Superior temporal gyrus (tissue), 1 donor: ENCODE measurements at regions not wholly inside any gene's neighbourhood (a gene's known extent, or its start where the extent isn't known, plus 50 kb on each side); places are given as distances from the start of the nearest gene placed in this dataset.
"Not testable (repeated sequence)": the region's sequence is repeated elsewhere in the genome, so short reads cannot be mapped to it uniquely, and the experiment has no call there.

Source experiments
- DNase-seq: peaks from one replicate; pipeline ENCODE4 v3.0.0-alpha.2; 2016; ENCODE audit errors: extremely low spot score

DNA sequence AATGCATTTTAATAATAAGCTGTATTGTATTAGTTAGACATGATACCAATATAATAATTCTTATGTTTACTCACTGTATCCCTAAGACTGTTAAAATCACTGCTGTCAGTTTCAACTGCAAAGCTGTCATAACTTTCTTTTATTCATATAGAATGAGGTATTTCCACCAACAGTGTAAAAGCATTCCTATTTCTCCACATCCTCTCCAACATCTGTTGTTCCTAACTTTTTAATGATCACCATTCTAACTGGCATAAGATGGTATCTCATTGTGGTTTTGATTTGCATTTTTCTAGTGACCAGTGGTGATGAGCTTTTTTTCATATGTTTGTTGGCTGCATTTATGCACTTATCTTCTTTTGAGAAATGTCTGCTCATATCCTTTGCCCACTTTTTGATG is 177.6 kb upstream of the MME start:
- not testable (repeated sequence) for DNase-seq

DNA sequence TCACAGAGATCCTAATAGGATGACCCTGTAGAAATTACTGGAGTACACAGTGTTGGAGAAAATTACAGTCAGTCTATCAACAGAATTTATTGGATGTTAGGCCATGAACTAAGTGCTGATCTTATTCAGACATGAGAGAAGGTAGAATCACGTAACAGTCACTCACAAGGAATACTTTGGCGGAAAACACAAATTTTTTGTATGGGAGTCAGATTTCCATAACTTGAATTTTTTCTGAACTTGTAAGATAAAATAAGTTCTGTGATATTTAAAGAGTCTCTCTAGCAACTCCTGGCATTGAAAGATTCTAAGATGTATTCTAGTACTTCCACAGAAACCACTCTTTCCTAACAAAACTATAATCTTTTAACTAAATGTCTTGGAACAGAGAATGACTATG is 178.8 kb upstream of the MME start:
- DNase-seq: no peak

DNA sequence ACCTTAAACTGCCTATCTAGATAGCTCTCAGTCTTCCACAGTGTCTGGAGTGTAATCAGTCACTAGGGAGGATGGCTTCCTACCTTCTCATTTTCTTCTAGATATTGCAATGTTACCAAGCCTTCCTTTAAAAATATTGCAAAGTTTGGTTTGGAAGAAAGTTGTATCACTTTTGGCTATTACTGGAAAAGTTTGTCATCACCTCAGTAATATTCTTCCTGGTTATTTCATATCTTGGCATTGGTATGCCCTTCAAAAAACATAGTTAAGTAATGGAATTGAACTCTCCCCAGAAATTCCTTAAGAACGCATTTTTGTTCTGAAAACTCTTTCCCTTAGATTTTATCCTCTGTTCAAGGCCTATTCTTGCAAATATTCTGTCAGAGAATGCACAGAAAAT is 179.3 kb upstream of the MME start:
- DNase-seq: no peak

DNA sequence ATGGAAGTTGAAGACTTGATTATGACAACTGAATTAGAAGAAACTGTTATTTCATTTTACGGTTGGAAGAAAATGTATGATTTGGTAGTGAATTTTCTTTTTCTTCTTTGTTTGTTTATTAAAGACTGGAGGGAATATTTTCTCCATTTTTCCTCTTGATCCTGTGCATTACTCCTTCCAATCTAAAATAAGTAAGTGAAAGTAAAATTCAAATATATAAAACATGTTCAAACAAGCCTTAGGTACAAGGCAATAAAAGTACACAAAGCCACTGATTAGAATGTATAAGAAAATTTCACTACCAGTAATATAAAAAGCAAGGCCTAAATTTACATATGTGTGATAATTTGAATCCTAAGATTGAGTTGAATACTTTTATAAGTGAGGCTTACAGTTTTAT is 181.2 kb upstream of the MME start:
- no peak for DNase-seq

DNA sequence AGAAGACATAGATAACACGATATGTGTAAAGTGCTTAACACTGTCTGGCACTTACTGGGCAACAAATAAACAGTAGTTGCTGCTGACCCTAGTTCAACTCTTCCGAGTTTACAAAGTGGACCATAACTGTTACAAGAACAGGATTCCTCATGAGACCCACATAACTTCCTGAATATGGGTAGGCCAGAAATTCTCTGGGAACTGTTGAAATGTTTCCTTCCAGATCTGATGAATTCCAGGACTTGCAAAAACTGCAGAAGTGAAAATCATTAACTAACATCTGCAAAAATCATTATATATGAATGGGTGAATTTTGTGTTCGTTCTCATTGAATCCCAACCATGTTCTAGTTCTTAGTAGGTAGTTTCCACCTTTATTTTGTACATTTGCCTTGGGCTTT is 181.7 kb upstream of the MME start:
- DNase-seq: no peak

DNA sequence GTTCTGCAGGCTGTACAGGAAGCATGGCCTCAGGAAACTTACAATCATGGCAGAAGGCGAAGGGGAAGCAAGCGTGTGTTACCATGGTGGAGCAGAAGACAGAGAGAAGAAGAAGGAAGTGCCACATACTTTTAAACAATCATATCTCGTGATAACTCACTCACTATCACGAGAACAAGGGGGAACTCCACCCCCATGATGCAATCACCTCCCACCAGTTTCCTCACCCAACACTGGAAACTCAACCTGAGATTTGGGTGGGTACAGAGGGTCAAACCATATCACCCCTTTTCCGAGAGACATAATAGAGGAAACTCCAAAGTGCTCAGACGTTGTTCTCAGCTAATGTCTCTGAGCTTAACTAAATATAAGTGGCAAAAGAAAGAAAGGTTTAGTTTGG is 186.3 kb upstream of the MME start:
- no peak for DNase-seq

DNA sequence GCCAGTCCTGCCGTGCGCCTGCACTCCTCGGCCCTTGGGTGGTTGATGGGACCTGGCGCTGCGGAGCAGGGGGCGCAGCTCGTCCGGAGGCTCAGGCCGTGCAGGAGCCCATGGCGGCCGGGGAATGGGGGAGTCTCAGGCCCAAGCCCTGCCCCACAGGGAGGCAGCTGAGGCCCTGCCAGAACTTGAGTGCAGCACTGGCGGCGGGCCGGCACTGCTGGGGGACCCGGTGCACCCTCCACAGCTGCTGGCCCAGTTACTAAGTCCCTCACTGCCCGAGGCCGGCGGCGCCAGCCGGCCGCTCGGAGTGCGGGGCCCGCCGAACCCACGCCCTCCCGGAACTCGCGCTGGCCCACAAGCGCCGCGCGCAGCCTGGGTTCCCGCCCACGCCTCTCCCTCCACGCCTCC is 190.9 kb upstream of the MME start:
- no peak for DNase-seq

DNA sequence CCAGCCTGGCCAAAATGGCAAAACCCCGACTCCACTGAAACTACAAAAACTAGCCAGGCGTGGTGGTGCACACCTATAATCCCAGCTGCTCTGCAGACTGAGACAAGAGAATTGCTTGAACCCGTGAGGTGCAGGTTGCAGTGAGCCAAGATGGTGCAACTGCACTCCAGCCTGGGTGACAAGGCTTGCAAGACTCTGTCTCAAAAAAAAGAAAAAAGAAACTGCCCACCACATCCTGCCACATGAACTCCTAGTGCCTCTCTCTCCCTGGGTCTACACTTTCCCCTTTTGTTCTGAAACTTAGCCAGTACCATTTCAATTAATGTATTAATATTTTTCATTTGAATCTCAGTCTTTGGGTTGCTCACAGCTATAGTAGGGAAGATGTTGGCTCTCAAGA is 192.2 kb upstream of the MME start:
- no peak for DNase-seq

DNA sequence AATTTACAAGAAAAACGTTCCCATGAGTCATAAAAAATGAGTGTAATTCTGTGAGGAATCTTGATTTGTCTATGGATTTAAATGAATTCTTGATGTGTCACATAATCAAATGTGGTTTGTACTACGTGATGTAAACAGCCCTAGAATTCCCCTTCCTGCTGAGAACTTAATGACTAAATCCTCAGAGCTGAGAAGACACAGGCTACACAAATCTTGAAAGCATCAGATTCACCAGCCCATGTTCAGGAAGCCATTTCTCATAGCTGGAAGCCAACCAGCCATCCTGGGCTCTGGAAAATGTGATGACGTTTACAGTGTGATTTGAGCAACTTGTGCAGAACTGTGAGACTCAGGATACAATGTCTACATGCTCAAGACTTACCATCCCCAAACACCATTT is 193.7 kb upstream of the MME start:
- no peak for DNase-seq

DNA sequence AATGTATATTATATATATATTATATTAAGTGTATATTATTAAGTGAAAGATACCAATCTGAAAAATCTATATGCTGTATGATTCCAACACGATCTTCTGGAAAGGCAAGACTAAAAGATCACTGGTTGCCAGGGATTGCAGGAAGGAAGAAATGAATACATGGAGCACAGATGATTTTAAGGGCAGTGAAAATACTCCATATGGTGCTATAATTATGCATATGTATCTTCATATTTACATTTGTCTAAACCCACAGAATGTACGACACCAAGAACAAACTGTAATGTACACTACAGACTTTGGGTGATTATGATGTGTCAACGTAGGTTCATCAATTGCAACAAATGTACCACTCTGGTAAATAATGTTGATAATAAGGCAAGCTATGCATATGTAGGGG is 194.7 kb upstream of the MME start:
- DNase-seq: no peak

DNA sequence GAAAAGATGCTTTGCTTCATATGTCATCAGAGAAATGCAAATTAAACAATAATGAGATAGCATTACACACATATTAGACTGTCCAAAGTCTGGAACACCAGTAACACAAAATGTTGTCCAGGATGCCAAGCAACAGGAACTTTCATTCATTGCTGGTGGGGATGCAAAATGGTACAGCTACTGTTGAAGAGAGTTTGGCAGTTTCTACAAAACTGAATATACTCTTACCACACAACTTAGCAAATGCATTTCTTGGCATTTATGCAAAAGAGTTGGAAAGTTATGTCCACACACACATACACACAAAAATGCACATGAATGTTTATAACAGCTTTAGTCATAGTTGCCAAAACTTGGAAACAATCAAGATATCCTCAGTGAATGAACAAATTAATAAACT is 195.2 kb upstream of the MME start:
- DNase-seq: no peak

DNA sequence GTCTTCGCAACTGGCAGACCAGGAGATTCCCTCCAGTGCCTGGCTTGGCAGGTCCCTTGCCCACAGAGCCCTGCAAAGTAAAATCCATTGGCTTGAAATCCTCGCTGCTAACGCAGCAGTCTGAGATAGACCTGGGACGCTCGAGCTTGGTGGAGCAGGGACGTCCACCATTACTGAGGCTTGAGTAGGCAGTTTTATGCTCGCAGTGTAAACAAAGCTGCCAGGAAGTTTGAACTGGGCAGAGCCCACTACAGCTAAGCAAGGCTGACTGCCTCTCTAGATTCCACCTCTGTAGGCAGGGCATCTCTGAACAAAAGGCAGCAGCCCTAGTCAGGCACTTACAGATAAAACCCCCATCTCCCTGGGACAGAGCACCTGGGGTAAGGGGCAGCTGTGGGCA is 205.0 kb upstream of the MME start:
- no peak for DNase-seq

DNA sequence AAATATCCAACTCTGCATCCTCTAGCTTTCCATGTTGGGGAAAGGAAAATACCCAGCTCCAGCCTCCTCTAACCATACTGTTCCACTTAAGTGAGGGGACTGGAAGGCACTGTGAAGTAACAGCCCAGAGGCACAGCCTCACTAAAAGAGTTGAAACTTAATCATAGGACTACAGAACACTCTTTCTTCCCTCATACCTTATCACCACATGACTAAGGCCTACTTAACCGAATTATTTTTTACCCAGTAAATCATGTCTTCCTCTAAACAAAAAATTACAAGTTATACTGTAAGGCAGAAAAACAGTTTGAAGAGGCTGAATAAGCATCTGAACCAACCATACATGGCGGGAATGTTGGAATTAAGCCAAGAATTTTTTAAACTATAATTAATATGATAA is 207.4 kb upstream of the MME start:
- no peak for DNase-seq

DNA sequence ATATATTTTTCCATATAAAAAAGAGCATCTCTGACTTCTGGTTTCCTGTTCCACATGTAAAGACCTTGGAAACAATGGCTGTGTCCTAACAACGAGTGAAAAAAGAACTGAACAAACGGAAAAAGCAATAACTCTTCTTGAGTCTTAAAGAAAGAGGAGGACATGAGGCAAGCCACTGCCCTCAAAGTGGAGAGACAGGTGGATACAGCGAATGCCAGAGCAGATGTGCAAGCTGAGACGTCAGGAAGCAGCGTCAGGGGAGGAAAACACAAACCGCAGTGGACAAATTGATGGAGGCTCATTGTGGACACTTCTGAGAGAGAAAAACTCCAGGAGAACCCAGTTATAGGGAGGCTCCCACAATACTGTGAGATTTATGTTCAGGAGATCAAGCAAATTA is 208.0 kb upstream of the MME start:
- no peak for DNase-seq

DNA sequence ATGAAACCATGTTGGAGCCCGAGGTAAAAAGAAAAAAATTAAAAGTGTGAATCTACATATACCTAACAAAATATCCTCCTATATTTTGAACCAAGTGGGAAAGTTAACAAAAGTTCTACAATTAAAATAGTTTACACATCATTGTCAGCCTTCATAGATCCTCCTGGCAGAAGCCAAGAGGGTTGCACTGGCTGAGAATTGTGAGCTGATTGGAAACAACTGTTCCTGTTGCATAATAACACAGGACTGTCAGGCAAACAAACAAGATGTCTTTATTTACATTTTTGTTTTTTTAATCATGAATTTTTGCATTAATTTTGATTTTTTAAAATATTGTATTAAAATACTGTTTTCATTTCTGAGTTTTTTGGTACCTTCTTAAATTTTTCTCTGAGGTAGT is 215.2 kb upstream of the MME start:
- DNase-seq: no peak

DNA sequence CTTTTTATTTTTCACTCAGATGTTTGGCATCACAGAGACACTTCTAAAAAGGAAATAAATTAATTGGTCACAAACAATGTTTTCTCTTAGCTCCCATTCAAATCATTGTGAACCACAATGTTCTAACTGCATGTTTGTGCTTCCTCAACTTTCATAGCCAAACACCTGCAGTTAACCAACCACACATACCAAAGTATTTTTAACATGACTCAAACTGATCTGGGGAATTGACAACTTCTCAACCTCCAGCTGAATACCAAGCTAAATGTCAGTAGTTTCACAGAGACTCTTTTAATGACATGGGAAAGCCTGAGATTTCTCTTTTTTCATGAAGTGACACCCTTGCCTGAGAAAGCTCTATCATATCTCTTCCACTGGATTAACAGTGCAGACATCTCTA is 217.9 kb upstream of the MME start:
- DNase-seq: no peak

DNA sequence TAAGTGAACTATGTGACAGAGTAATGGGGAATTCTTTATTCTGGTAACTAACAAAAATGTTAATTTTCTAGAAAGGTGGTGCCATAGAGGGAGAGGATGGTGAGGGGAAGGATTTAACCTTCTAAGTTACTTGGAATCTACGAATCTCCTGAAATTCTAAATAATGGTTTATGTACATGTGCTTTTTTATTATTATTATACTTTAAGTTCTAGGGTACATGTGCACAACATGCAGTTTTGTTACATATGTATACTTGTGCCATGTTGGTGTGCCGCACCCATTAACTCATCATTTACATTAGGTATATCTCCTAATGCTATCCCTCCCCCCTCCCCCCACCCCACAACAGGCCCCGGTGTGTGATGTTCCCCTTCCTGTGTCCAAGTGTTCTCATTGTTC is 227.1 kb upstream of the MME start:
- DNase-seq: not testable (repeated sequence)

DNA sequence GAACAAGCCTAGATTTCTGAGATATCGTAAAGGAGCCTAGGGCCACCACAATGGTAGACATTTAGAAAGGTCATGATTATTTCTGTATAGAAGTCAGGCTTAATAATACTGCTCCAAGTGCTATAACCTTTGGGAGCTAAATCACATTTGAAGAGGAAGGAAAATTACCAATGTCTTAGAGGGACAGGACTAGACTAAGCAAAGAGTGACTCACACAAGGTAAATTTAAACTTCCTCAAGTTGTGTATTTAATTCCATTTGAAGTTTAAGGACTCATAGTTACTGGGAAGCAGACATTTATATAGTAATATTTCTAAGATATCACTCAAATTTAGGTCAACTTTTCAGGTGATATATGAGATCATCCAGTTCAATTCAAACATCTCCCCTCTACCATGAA is 227.6 kb upstream of the MME start:
- DNase-seq: no peak

DNA sequence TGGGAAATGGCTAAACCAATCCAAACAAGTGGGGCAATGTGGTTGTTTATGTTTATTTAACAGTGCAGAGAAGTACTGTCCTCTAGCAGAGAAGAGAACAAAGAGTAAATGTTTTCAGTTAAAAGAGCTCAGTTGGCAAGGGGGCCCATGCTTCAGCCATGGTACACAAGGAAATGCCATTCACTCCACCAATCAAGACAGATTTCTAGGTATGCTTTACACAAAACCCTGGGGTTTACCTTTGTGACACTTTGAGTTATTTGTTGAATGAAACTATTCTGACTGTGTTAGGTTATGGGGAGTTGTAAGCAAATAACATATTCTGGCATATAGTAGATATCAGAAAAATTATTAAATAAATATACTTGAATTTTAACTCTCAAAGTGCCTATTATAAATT is 228.5 kb upstream of the MME start:
- no peak for DNase-seq

DNA sequence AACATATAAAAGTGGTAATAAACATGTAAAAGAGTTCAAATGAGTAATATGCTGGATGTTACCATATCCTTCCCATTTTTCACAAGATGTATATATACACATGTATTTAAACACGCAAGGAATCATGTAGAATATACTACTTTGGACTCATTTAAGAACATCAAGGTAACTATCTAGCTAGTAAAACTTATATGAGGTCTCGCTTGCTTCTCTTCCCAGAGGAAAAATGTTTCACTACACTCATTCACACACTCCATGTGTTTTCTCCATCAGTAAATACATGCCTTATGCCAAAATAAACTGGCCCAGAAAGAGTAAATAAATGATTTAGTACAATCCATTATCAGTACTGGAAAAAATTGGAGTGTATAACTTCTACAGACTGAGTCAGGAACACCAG is 229.2 kb upstream of the MME start:
- no peak for DNase-seq

DNA sequence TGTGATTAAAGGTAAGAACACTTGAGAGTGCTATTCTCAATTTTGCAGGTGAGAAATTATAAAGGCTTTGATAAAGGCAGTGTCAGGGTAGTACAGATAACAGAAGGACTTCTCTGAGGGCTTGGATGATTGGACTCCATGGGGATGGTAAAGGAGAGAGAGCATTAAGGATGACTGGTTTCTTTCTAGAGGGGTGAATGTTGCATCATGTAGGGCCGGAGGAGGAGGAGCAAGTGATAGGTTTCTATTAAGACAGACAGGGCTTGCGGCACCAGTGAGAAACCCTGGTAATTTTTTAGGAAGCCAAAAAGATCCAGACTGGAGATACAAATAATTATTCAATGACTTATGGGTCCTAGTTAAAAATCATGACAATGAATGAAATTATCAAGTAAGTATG is 230.7 kb upstream of the MME start:
- no peak for DNase-seq

DNA sequence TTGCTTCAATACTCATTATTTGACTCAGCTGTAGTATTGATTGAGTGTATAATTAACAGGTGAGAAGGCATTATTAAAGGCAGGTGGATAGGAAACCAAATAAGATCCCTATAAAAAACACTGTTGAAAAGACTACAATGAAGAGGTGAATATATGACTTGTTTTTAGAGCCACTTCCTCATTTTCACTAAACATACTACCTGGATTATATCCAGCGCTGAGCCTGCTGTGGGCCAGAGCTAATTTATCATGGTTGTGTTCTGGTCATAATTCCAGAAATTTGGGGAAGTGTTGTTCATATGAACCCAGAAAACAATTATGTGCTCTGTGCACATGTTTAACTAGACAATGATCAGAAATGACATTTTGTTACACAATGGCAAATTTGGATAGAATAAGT is 235.3 kb upstream of the MME start:
- no peak for DNase-seq

DNA sequence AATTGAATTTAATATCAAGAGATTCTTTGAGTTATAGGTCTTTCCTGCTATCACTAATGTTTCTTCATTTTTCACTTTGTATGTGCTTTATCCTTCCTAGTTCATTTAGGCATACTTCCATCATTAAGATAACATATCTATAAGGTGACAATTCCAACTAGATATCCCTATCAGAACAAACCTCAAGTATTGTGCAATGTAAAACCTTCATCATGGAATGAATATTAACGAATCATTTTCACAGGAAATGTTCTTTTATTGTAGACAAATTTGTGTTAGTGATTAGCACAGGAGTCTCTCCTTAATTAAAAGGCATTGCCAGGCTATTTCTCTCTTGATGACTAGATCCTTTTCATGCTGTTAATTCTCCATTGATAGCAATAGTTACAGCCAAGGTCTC is 236.5 kb upstream of the MME start:
- DNase-seq: no peak

DNA sequence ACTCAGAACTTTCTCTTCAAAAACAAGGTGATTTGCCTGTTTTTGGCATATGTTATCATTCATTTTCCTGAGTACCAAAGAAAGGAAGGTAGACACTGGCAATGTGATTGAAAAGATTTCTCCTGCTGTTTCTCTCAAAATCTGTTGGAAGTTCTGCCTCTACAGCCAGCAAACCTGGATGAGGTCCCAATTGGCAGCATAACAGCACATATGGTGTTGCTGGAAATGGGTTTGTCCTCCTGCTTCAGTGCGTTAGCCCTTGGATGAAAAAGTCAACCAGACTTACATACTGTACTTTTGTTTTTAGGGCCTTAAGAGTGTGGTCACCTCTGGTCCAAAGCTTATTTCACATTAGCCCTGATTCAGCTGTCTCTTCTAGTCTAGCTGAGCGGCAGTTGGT is 237.6 kb upstream of the MME start:
- DNase-seq: no peak

DNA sequence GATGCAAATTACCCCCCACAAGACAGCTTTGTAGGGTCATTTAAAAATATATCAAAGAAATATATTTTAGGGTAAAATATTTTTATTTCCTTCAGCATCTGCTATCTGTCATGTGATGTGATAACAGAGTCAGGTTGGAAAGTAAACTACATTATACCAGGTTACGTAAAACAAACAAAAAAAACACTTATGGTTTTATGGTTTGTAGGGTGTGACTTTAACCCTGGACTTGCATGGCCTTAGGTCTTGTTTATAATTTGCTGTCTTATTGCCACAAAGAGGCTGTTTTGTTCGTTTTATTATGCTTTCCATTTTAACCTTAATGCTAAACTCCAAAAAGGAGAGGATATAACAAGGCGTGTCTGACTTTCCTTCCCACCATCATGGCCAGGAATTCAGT is 244.5 kb upstream of the MME start:
- DNase-seq: no peak
